ENCODE measurements at regions not wholly inside any gene's neighbourhood (a gene's known extent, or its start where the extent isn't known, plus 50 kb on each side); places are given as distances from the start of the nearest gene placed in this dataset.

DNA sequence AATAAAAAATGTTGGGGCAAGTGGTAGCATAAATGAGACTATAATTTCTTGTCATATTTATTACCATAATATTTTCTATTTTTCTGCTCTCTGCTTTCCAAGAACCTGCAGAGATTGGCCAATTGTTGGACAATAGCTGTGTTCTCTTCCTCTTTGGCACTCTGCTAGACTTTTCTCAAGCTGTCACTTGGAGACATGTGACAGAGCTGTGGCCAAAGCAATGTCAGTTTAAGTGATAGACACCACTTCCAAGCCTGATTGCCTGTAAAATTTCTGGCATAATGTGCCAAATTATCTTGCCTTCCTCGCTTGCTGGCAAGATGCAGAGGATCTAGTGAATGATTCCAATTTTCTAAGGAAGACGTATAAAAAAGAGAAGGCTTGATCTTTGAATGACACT is 162.2 kb upstream of the NDST4 start:
- no peak for DNase-seq (ENCODE audit: extremely low read depth, low read depth)
- TF ChIP-seq, protein P1, sequence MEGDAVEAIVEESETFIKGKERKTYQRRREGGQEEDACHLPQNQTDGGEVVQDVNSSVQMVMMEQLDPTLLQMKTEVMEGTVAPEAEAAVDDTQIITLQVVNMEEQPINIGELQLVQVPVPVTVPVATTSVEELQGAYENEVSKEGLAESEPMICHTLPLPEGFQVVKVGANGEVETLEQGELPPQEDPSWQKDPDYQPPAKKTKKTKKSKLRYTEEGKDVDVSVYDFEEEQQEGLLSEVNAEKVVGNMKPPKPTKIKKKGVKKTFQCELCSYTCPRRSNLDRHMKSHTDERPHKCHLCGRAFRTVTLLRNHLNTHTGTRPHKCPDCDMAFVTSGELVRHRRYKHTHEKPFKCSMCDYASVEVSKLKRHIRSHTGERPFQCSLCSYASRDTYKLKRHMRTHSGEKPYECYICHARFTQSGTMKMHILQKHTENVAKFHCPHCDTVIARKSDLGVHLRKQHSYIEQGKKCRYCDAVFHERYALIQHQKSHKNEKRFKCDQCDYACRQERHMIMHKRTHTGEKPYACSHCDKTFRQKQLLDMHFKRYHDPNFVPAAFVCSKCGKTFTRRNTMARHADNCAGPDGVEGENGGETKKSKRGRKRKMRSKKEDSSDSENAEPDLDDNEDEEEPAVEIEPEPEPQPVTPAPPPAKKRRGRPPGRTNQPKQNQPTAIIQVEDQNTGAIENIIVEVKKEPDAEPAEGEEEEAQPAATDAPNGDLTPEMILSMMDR (IDR thresholded peaks at IDR 0.05; ENCODE audit: low read depth, low read length) = no peak

DNA sequence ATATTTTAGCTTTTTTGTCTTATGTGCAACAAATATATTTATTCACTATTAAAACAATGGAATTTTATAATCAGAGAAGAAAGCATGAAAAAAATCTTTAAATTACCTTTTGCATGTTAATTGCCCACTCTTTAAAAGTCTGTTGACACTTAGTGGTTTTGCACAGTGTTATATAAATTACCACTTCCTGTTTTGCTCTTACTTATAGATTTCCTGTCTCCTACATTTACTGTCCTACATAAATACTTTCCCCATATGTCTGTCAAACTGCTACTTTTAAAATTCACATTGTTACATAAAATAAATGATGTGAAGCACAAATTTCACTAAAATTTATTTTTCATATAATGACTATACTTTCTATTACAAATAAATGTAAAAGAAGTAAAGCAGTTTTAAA is 161.1 kb upstream of the NDST4 start:
- no peak for DNase-seq (ENCODE audit: extremely low read depth, low read depth)
- TF ChIP-seq, protein P1 (IDR thresholded peaks at IDR 0.05; ENCODE audit: low read depth, low read length) = no peak

DNA sequence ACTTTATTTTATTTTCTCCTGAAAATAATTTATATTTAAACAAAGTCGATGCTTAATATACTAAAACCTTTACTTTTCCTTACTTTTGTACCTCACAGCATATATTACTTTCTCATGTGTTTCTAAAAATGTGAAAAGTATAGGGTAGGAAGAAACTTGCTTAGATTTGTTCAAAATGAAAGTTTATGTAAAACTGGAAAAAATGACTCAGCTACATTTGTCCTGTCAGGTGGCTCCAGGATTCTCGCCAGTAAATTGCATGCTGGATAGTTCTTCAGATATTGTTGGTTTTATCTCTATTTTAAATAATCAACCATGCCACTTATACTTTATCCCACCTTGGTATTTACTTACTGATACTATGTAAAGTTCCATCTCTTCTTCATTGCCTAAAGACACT is 159.2 kb upstream of the NDST4 start:
- no peak for DNase-seq (ENCODE audit: extremely low read depth, low read depth)
- TF ChIP-seq, protein P1 (IDR thresholded peaks at IDR 0.05; ENCODE audit: low read depth, low read length) = no peak

DNA sequence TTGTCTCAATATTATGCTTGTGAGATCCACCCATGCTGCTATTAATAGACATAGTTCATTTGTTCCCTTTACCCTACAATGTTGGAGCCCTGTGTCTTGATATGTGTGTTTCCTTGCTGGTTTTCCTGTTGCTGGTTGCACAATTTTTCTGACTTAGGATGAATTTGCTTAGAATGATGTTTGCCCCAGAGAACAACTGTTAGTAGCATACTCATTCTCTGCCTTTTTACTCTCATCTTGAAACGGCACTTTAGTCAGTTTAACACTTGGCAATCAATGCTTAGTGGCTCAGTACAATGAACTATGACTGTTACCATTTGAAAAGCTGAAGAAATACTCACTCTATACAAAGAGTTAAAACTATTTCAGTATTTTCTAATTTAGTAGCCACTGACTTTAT is 158.8 kb upstream of the NDST4 start:
- TF ChIP-seq, protein P1 (IDR thresholded peaks at IDR 0.05; ENCODE audit: low read depth, low read length) = no peak
- DNase-seq (ENCODE audit: extremely low read depth, low read depth) = no peak

DNA sequence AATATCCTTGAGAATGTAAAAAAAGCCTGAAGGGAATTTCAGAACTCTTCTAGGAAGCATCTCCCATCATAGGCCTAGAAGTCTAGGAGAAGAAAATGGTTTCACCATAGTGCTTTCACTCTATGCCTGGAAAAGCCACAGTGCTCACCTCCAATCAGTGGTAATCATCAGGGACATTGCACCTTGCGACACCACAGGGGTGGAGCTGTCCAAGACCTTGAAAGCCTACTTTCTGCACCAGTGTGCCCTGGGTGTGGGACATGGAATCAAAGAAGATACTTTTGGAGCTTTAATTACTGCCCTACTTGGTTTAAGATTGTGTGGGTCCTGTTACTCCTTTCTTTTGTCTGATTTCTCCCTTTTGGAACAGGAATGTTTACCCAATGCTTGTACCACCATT is 146.8 kb upstream of the NDST4 start:
- DNase-seq (ENCODE audit: extremely low read depth, low read depth) = no peak

DNA sequence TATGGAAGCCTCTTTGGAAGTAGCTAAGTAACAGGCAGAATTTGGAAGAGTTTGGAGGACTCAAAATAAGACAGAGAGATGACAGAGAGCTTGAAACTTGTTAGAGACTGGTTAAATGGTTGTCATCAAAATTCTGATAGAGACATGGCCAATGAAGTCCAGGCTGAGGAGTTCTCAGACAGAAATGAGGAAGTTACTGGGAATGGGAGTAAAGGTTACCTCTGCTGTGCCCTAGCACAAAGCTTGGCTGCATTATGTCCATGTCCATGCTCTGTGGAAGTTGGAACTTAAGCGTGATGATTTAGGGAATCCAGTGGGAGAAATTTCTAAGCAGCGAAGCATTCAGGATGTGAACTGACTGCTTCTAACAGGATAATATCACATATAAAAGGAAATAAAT is 146.2 kb upstream of the NDST4 start:
- DNase-seq (ENCODE audit: extremely low read depth, low read depth) = no peak
- TF ChIP-seq, protein P1 (IDR thresholded peaks at IDR 0.05; ENCODE audit: low read depth, low read length) = no peak

More for the DNA sequence above, 146.8 kb upstream of the NDST4 start:
- TF ChIP-seq, protein P1 (IDR thresholded peaks at IDR 0.05; ENCODE audit: low read depth, low read length) = no peak

DNA sequence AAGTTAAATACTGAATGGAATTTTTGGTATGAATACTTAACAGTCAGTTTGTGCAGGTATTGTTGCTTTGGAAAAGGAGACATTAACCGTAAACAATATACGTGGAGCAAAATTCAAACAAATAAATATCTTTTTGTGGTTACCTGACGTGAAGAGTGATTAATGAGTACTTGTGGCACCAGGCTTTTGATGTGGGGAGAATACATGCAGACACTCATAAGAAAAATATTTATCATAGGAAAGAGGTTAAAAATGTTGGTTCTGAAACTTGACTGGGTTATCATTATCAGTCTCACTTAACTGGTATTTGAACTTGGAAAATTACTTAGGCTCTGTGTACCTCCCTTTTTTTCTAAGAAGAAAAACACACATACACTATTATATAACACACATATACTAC is 136.4 kb upstream of the NDST4 start:
- DNase-seq (ENCODE audit: extremely low read depth, low read depth) = no peak
- TF ChIP-seq, protein P1 (IDR thresholded peaks at IDR 0.05; ENCODE audit: low read depth, low read length) = no peak
